Gastrocnemius medialis (tissue), 4 donors: ENCODE measurements at regions not wholly inside any gene's neighbourhood (a gene's known extent, or its start where the extent isn't known, plus 50 kb on each side); places are given as distances from the start of the nearest gene placed in this dataset.

ENCODE experiments used
- ATAC-seq, 2 donors: fragments of 150-250 bp; one replicate each; pipeline ENCODE4 v1.9.1; 2016
- DNase-seq, 2 donors: peaks; one replicate each; pipeline ENCODE4 v3.0.0-alpha.2; 2019
- H3K27ac ChIP-seq, 4 donors: fragments of 200-600 bp; sonication (generic); 1 replicate in 1 of 4; 2 replicates in 3 of 4; pipeline ENCODE4 v1.5.1; 2016 to 2018; ENCODE audit warnings: mild to moderate bottlenecking in 2 of 4, moderate library complexity in 1 of 4
- H3K27me3 ChIP-seq, 3 donors: fragments of 200-600 bp; sonication (generic) in 2 of 3; 1 replicate in 1 of 3; 2 replicates in 2 of 3; pipeline versions ENCODE4 v1.5.1 to v1.6.0; 2016 to 2019; ENCODE audit warnings: mild to moderate bottlenecking in 1 of 3, moderate library complexity in 1 of 3
- H3K36me3 ChIP-seq, 2 donors: fragments of 200-600 bp; sonication (generic) in 1 of 2; one replicate each; pipeline ENCODE4 v1.5.1; 2017 to 2018
- H3K4me1 ChIP-seq, 2 donors: fragments of 200-600 bp; sonication (generic) in 1 of 2; one replicate each; pipeline ENCODE4 v1.5.1; 2016 to 2017; ENCODE audit warnings: mild to moderate bottlenecking in 2 of 2
- H3K4me3 ChIP-seq, 4 donors: fragments of 200-600 bp; sonication (generic) in 3 of 4; 1 replicate in 1 of 4; 2 replicates in 3 of 4; pipeline ENCODE4 v1.5.1; 2016 to 2019; ENCODE audit warnings: mild to moderate bottlenecking in 2 of 4
- H3K9me3 ChIP-seq, 3 donors: fragments of 200-600 bp; sonication (generic) in 2 of 3; 1 replicate in 1 of 3; 2 replicates in 2 of 3; pipeline ENCODE4 v1.5.1; 2016 to 2019
- POLR2A ChIP-seq, 2 donors: fragments of 450-650 bp; IDR thresholded peaks; one replicate each; pipeline ENCODE4 v1.6.1; 2017; ENCODE audit warnings: antibody characterized with exemption in 2 of 2, mild to moderate bottlenecking in 2 of 2, moderate library complexity in 2 of 2
- in situ Hi-C, 4 donors: fragments of 200-750 bp; cut with MboI; loops; one replicate each; pipeline versions ENCODE4 v1.15.0 to v1.8.0; 2017; ENCODE audit warnings: low sequenced_read_pairs in 4 of 4
- intact Hi-C: fragments of 100-400 bp; cut with DNase I; formaldehyde crosslinking; loops from one replicate; pipeline ENCODE4 v1.15.1; 2023; ENCODE audit warnings: low total_unique reads
- TF ChIP-seq, protein P1 (sequence below), 5 experiments: fragments of 450-650 bp in 3 of 5; fragments of 200-600 bp in 2 of 5; sonication (generic) in 2 of 5; IDR thresholded peaks in 4 of 5; conservative IDR thresholded peaks in 1 of 5; 1 replicate in 4 of 5; 2 replicates in 1 of 5; pipeline ENCODE4 v1.5.1; 2016 to 2019; ENCODE audit warnings: antibody characterized with exemption in 5 of 5, mild to moderate bottlenecking in 3 of 5, moderate library complexity in 3 of 5

- H3K9me3 ChIP-seq, result no peaks in the 10 kb centered on the region
- TF ChIP-seq, protein P1, sequence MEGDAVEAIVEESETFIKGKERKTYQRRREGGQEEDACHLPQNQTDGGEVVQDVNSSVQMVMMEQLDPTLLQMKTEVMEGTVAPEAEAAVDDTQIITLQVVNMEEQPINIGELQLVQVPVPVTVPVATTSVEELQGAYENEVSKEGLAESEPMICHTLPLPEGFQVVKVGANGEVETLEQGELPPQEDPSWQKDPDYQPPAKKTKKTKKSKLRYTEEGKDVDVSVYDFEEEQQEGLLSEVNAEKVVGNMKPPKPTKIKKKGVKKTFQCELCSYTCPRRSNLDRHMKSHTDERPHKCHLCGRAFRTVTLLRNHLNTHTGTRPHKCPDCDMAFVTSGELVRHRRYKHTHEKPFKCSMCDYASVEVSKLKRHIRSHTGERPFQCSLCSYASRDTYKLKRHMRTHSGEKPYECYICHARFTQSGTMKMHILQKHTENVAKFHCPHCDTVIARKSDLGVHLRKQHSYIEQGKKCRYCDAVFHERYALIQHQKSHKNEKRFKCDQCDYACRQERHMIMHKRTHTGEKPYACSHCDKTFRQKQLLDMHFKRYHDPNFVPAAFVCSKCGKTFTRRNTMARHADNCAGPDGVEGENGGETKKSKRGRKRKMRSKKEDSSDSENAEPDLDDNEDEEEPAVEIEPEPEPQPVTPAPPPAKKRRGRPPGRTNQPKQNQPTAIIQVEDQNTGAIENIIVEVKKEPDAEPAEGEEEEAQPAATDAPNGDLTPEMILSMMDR (IDR thresholded peaks at IDR 0.05 in 4 of 5, conservative IDR thresholded peaks at IDR 0.05 in 1 of 5), result no peak
- no peak for TF ChIP-seq POLR2A (IDR thresholded peaks at IDR 0.05)
- no peak overlapping the region for H3K27ac ChIP-seq
- no peaks in the 10 kb centered on the region for H3K27me3 ChIP-seq
- intact Hi-C loops (no loop called here), in situ Hi-C loops (no loop called here)
- no peak overlapping the region for H3K4me3 ChIP-seq
- no peak for ATAC-seq
- no peaks in the 10 kb centered on the region for H3K36me3 ChIP-seq
- H3K4me1 ChIP-seq, result no peaks in the 10 kb centered on the region
- no peak for DNase-seq
Measured at GRCh38 chr4:177005674-177006230, 213.0 kb upstream of the VEGFC start.

DNA sequence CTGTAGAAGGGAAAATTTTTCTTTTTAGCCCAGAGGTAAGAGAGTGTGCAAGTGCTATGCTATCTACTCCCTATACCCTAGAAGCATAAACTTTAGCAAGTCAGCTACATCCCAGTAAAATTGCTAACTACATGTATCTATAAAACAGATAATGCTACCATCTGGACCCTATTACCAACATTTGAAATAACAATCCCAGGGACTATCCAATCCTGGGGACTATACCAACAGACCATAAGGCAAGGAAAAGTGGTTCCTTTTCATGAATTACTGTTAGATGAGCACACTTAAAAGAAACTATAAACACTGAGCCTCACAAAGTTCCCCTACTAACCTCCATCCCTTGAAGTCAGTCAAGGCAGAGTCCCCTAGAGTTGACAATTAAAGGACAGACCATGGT lies 213.6 kb upstream of the VEGFC start:
- H3K36me3 ChIP-seq, result no peaks in the 10 kb centered on the region
- no peaks in the 10 kb centered on the region for H3K4me1 ChIP-seq
- intact Hi-C loops (no loop called here), in situ Hi-C loops (no loop called here)
- no peak for DNase-seq
- no peak overlapping the region for H3K4me3 ChIP-seq
- no peaks in the 10 kb centered on the region for H3K27me3 ChIP-seq
- no peak overlapping the region for H3K27ac ChIP-seq
- ATAC-seq, result no peak
- TF ChIP-seq POLR2A (IDR thresholded peaks at IDR 0.05), result no peak
- TF ChIP-seq, protein P1 (IDR thresholded peaks at IDR 0.05 in 4 of 5, conservative IDR thresholded peaks at IDR 0.05 in 1 of 5), result no peak
- no peaks in the 10 kb centered on the region for H3K9me3 ChIP-seq

DNA sequence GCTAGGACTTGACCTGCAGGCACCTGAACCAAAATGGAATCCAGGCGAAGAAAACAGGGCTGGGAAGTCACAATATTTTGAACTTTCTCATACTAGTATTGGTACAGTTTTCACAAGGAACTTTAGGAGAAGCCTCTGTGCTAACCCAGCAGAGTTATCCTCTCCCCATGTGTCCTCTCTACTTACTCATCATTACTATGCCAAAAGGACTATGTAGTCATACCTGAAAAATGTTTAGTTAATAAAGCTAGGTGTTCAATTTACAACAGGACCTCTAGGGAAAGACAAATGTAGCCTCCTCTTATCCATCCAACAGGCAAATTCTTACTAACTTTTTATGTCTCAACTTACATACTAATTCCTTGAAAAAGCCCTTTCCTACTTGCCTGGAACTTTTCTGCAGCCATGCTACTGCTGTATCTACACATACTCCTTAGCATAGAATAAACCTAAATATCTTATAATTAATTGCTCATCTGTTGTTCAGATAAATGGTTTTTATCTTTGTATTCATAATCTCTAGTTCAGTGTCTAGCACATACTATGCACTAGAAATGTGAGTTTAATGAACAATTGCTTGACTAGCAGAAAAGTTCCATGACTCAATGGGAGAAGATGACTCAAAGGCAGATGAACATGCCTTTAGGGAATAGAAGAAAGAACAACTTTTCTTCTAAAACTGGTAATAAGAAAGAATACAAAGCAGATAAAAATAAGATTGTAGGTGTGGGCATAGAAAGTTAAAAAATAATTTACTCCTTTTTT lies 215.5 kb upstream of the VEGFC start:
- in situ Hi-C loops, result no loop called here
- ATAC-seq, result no peak

DNA sequence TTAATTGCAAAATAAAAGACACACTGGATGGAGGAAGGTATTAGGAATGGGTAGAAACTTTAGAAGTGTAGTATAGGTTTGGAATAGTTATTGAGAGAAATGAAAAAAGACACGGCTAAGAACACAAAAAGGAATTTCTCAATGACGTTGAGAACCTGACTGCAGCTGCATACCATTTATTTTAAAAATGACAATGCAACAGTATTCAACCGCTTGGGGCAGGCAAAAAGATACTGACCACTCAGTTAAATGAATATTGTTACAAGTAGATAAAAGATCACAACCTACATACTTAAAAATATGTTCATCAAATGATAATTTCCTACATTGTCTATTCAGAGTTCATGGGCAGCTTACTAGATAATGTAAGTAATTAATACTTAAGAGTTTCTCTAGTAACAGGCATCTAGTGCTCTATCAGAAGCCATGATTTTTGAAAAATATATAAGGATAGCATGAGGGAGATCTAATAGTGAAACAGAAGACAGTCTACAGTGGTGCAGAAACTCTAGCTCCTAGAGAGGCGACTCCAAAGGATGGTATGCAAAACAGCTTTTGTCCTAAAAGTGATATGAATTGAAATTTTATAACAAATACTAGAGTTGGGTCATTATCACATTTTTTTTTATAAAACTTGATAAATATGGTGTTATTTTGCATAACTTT lies 216.2 kb upstream of the VEGFC start:
- H3K27ac ChIP-seq, result no peak overlapping the region
- no peak overlapping the region for H3K4me3 ChIP-seq
- ATAC-seq (no peak), DNase-seq (no peak)
- no peaks in the 10 kb centered on the region for H3K9me3 ChIP-seq
- in situ Hi-C loops, result no loop called here
- H3K4me1 ChIP-seq, result no peaks in the 10 kb centered on the region
- H3K27me3 ChIP-seq, result no peaks in the 10 kb centered on the region
- H3K36me3 ChIP-seq, result no peaks in the 10 kb centered on the region
- intact Hi-C loops, result no loop called here
- TF ChIP-seq, protein P1 (IDR thresholded peaks at IDR 0.05 in 4 of 5, conservative IDR thresholded peaks at IDR 0.05 in 1 of 5), result no peak
- no peak for TF ChIP-seq POLR2A (IDR thresholded peaks at IDR 0.05)

More for the DNA sequence above, 215.5 kb upstream of the VEGFC start:
- Histone ChIP-seq H3K4me3 (no peak overlapping the region), H3K36me3 (no peaks in the 10 kb centered on the region), H3K9me3 (no peaks in the 10 kb centered on the region), H3K27me3 (no peaks in the 10 kb centered on the region), H3K27ac (no peak overlapping the region), H3K4me1 (no peaks in the 10 kb centered on the region)
- intact Hi-C loops, result no loop called here
- no peak for TF ChIP-seq POLR2A (IDR thresholded peaks at IDR 0.05)
- TF ChIP-seq, protein P1 (IDR thresholded peaks at IDR 0.05 in 4 of 5, conservative IDR thresholded peaks at IDR 0.05 in 1 of 5), result no peak
- DNase-seq, result no peak
